ENCODE measurements at regions not wholly inside any gene's neighbourhood (a gene's known extent, or its start where the extent isn't known, plus 50 kb on each side); places are given as distances from the start of the nearest gene placed in this dataset.

DNA sequence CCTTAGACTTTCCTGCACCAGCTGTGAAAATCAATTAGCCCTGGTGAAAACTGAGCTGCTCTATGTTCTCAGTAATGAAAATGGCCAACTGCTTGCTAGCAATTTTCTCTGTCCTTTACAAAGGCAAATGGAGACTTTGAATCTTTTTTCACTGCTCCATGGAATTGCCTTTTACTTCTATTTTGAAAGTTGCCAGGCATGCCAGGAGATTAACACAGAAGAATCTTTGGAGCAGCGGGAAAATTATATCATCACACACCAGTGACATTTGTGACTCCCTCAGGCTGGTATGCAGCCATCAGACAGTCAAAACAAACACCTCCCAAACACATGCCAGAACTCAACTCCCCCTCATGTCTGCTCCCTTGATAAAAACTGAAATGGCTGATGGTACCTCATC, 872.0 kb upstream of the FLRT2 start:
- no peak overlapping the region for H3K4me3 ChIP-seq (ENCODE audit: low read length in 2 of 2)
- no peaks in the 10 kb centered on the region for H3K36me3 ChIP-seq (ENCODE audit: control insufficient read depth in 2 of 2, insufficient read depth in 2 of 2, low read length in 2 of 2)
- H3K27ac ChIP-seq (ENCODE audit: low read length): no peak overlapping the region
- H3K27me3 ChIP-seq (ENCODE audit: control insufficient read depth in 1 of 2, insufficient read depth in 2 of 2, low read length in 2 of 2): no peaks in the 10 kb centered on the region
- H3K9ac ChIP-seq (ENCODE audit: low read length in 2 of 2): no peak overlapping the region
- peaks cover 0 to 3% of the 10 kb centered on the region in 2 donors for H3K9me3 ChIP-seq (ENCODE audit: control insufficient read depth in 2 of 2, low read length in 2 of 2)
- H3K4me1 ChIP-seq (ENCODE audit: control insufficient read depth, insufficient read depth, low read length): no peaks in the 10 kb centered on the region

DNA sequence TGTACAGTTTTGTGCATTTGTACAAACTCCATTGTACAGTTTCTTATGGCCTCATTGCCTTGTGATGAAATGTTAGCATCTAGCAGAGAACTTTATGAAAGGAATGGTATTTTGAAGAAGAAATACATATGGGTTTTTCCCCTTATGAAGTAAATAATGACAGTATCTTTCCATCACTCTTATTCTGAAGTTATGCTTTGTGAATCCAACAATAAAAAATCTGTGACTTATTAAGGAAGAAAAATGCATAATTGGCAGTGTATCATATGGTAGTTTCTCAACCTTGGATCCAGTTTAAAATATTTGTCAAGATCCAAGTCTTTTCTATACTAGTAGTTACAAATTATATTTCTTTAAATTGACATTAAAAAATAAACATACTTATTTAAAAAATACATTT, 859.1 kb upstream of the FLRT2 start:
- H3K4me3 ChIP-seq (ENCODE audit: low read length in 2 of 2): no peak overlapping the region
- H3K9ac ChIP-seq (ENCODE audit: low read length in 2 of 2): no peak overlapping the region
- H3K27me3 ChIP-seq (ENCODE audit: control insufficient read depth in 1 of 2, insufficient read depth in 2 of 2, low read length in 2 of 2): no peaks in the 10 kb centered on the region
- no peaks in the 10 kb centered on the region for H3K9me3 ChIP-seq (ENCODE audit: control insufficient read depth in 2 of 2, low read length in 2 of 2)
- no peaks in the 10 kb centered on the region for H3K36me3 ChIP-seq (ENCODE audit: control insufficient read depth in 2 of 2, insufficient read depth in 2 of 2, low read length in 2 of 2)
- H3K27ac ChIP-seq (ENCODE audit: low read length): no peak overlapping the region
- no peaks in the 10 kb centered on the region for H3K4me1 ChIP-seq (ENCODE audit: control insufficient read depth, insufficient read depth, low read length)

DNA sequence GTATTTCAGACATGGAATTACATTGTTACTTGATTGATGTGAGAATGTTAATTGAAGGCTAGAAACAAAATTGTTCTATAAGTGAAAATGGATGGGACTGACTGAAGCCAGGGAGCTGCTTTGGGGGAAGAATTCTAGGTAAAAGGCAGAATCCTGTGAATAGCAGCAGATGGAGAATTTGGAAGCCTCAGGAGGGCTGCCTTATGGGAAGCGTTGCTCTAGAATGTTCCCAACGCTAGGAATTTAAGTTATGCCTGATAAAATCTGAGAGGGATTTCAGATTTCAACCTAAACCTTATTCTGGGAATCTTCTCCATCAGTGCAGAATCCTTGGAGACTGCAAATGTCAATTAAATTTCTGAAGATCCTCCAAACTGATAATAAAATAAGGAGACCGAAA, 858.2 kb upstream of the FLRT2 start:
- Histone ChIP-seq H3K27me3 (ENCODE audit: control insufficient read depth in 1 of 2, insufficient read depth in 2 of 2, low read length in 2 of 2) (no peaks in the 10 kb centered on the region), H3K36me3 (ENCODE audit: control insufficient read depth in 2 of 2, insufficient read depth in 2 of 2, low read length in 2 of 2) (no peaks in the 10 kb centered on the region), H3K4me3 (ENCODE audit: low read length in 2 of 2) (no peak overlapping the region), H3K27ac (ENCODE audit: low read length) (no peak overlapping the region), H3K9ac (ENCODE audit: low read length in 2 of 2) (no peak overlapping the region), H3K4me1 (ENCODE audit: control insufficient read depth, insufficient read depth, low read length) (no peaks in the 10 kb centered on the region), H3K9me3 (ENCODE audit: control insufficient read depth in 2 of 2, low read length in 2 of 2) (no peaks in the 10 kb centered on the region)

DNA sequence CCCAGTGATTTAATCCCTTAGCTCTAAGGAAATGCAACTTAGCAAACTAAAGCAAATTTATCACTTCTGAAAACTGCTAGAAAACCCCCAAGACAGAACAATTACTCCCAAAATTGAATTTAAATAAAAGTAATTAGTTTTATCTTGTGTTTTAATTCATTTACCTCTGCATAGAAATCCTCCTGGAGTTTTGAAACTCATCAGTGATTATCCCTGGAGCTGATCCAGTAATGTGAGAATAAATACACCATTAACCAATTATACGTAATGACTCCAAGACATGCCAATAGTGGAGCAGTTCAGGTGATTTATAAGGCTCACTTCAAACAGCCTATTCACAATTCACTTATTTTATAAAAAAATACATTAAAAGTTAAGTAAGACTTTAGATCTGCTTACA, 855.3 kb upstream of the FLRT2 start:
- no peak overlapping the region for H3K27ac ChIP-seq (ENCODE audit: low read length)
- H3K9ac ChIP-seq (ENCODE audit: low read length in 2 of 2): no peak overlapping the region
- no peaks in the 10 kb centered on the region for H3K4me1 ChIP-seq (ENCODE audit: control insufficient read depth, insufficient read depth, low read length)
- H3K36me3 ChIP-seq (ENCODE audit: control insufficient read depth in 2 of 2, insufficient read depth in 2 of 2, low read length in 2 of 2): no peaks in the 10 kb centered on the region
- no peak overlapping the region for H3K4me3 ChIP-seq (ENCODE audit: low read length in 2 of 2)
- no peaks in the 10 kb centered on the region for H3K9me3 ChIP-seq (ENCODE audit: control insufficient read depth in 2 of 2, low read length in 2 of 2)
- no peaks in the 10 kb centered on the region for H3K27me3 ChIP-seq (ENCODE audit: control insufficient read depth in 1 of 2, insufficient read depth in 2 of 2, low read length in 2 of 2)

DNA sequence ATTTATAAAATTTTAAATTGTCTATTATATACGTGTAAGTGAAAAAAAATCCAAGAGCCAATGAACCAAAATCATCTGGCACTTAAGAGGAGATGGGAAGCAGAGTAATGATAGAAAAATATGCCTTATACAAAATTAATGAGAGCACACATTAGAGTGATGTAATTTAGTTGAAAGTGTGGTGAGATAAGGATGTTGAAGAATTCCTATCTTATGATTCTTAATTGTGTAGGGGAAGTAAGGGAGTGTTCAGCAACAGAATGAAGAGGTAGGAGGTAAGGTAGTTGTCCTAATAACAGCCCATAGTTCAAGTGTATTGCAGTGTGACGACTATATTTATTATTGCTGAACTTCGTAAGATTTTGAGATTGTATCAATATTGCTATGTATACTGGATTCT, 843.4 kb upstream of the FLRT2 start:
- Histone ChIP-seq H3K36me3 (ENCODE audit: control insufficient read depth in 2 of 2, insufficient read depth in 2 of 2, low read length in 2 of 2) (no peaks in the 10 kb centered on the region), H3K27me3 (ENCODE audit: control insufficient read depth in 1 of 2, insufficient read depth in 2 of 2, low read length in 2 of 2) (no peaks in the 10 kb centered on the region), H3K4me3 (ENCODE audit: low read length in 2 of 2) (no peak overlapping the region)

DNA sequence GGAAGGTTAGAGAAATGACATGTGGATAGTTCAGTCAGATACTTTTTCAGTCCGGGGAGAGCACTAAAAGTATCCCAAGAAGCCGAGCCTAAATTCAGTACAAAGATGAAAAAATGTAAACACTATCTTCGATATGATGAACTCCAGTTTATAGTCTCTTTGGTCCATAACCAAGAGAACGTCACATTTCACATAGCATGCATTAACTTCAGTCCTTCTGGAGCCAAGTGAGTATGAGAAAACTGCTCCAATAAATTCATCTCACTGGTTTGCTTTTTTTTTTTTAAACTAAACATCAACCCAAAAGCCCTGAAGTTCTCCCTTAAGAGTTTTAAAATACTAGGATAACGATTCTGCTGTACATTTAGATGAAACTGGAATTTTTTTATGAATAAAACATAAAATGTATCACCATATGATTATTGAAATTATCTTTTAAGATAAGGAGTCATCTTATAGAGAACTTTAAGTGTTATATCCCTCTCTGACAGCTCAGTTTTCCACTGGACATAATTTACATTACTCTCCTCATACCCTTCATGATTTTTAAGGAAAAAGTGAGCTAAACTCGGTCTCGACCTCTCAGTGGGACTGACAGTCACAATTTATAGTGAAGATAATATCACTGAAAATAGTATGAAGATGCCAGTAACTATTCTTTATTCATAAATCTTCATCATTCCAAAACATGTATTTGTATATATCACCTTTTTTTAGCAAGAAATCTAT, 841.5 kb upstream of the FLRT2 start:
- H3K4me3 ChIP-seq (ENCODE audit: low read length in 2 of 2): no peak overlapping the region
- H3K27me3 ChIP-seq (ENCODE audit: control insufficient read depth in 1 of 2, insufficient read depth in 2 of 2, low read length in 2 of 2): no peaks in the 10 kb centered on the region
- no peak overlapping the region for H3K27ac ChIP-seq (ENCODE audit: low read length)
- no peaks in the 10 kb centered on the region for H3K9me3 ChIP-seq (ENCODE audit: control insufficient read depth in 2 of 2, low read length in 2 of 2)
- H3K4me1 ChIP-seq (ENCODE audit: control insufficient read depth, insufficient read depth, low read length): no peaks in the 10 kb centered on the region
- H3K9ac ChIP-seq (ENCODE audit: low read length in 2 of 2): no peak overlapping the region
- H3K36me3 ChIP-seq (ENCODE audit: control insufficient read depth in 2 of 2, insufficient read depth in 2 of 2, low read length in 2 of 2): no peaks in the 10 kb centered on the region

More for the DNA sequence above, 843.4 kb upstream of the FLRT2 start:
- Histone ChIP-seq H3K4me1 (ENCODE audit: control insufficient read depth, insufficient read depth, low read length) (no peaks in the 10 kb centered on the region), H3K27ac (ENCODE audit: low read length) (no peak overlapping the region), H3K9me3 (ENCODE audit: control insufficient read depth in 2 of 2, low read length in 2 of 2) (no peaks in the 10 kb centered on the region), H3K9ac (ENCODE audit: low read length in 2 of 2) (no peak overlapping the region)

DNA sequence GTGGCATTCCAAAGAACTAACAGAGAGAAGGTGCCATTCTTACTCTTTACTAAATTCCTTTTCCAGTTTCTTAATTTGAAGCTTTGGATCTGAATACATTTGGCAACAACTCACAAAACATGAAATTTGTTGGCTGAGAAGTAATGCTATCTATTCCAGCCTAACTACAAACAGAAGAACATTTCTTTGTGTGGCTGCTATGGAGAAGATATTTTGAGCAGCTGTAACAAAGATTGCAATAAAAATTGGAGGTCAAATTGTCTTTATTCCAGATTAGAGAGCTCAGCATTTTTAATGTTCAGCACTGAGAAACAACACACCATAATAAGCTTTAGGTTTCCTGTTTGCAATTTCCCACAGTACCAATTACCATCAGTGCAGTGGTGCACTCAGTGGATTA, 835.8 kb upstream of the FLRT2 start:
- Histone ChIP-seq H3K4me1 (ENCODE audit: control insufficient read depth, insufficient read depth, low read length) (no peaks in the 10 kb centered on the region), H3K9me3 (ENCODE audit: control insufficient read depth in 2 of 2, low read length in 2 of 2) (no peaks in the 10 kb centered on the region), H3K9ac (ENCODE audit: low read length in 2 of 2) (no peak overlapping the region), H3K4me3 (ENCODE audit: low read length in 2 of 2) (no peak overlapping the region), H3K27me3 (ENCODE audit: control insufficient read depth in 1 of 2, insufficient read depth in 2 of 2, low read length in 2 of 2) (no peaks in the 10 kb centered on the region), H3K27ac (ENCODE audit: low read length) (no peak overlapping the region), H3K36me3 (ENCODE audit: control insufficient read depth in 2 of 2, insufficient read depth in 2 of 2, low read length in 2 of 2) (no peaks in the 10 kb centered on the region)

DNA sequence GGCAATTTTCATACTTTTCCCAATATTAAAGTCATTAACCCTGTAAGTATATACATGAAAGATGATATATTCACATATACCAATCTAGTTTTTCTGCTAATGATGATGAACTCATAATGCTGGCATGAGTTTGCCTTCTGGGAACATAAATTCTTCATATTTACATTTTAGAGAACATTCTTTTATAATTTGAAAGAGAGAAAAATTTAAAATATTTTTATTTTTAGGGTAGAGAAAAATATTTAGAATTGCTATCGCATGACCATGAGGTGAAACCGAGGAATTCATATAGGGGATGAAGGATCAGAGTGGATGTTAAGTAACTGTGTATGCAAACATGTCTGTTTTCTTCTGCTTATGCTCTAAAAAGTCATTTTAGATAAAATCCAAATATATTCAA, 825.3 kb upstream of the FLRT2 start:
- Histone ChIP-seq H3K27ac (ENCODE audit: low read length) (no peak overlapping the region), H3K27me3 (ENCODE audit: control insufficient read depth in 1 of 2, insufficient read depth in 2 of 2, low read length in 2 of 2) (no peaks in the 10 kb centered on the region), H3K4me1 (ENCODE audit: control insufficient read depth, insufficient read depth, low read length) (no peaks in the 10 kb centered on the region), H3K9me3 (ENCODE audit: control insufficient read depth in 2 of 2, low read length in 2 of 2) (no peaks in the 10 kb centered on the region), H3K9ac (ENCODE audit: low read length in 2 of 2) (no peak overlapping the region), H3K36me3 (ENCODE audit: control insufficient read depth in 2 of 2, insufficient read depth in 2 of 2, low read length in 2 of 2) (no peaks in the 10 kb centered on the region), H3K4me3 (ENCODE audit: low read length in 2 of 2) (no peak overlapping the region)

DNA sequence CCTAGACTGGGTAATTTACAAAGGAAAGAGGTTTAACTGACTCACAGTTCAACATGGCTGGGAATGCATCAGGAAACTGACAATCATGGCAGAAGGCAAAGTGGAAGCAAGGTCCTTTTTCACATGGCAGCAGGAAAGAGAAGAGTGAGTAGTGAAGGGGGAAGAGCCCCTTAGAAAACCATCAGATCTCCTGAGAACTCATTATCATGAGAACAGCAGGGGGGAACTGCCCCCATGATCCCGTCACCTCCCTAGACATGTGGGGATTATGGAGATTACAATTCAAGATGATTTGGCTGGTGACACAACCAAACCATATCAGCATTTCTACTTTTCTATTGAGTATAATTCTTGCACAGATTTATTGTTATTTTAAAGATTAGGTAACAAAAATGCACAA, 822.1 kb upstream of the FLRT2 start:
- Histone ChIP-seq H3K9me3 (ENCODE audit: control insufficient read depth in 2 of 2, low read length in 2 of 2) (no peaks in the 10 kb centered on the region), H3K9ac (ENCODE audit: low read length in 2 of 2) (no peak overlapping the region), H3K27ac (ENCODE audit: low read length) (no peak overlapping the region), H3K36me3 (ENCODE audit: control insufficient read depth in 2 of 2, insufficient read depth in 2 of 2, low read length in 2 of 2) (no peaks in the 10 kb centered on the region), H3K27me3 (ENCODE audit: control insufficient read depth in 1 of 2, insufficient read depth in 2 of 2, low read length in 2 of 2) (no peaks in the 10 kb centered on the region), H3K4me1 (ENCODE audit: control insufficient read depth, insufficient read depth, low read length) (no peaks in the 10 kb centered on the region), H3K4me3 (ENCODE audit: low read length in 2 of 2) (no peak overlapping the region)

DNA sequence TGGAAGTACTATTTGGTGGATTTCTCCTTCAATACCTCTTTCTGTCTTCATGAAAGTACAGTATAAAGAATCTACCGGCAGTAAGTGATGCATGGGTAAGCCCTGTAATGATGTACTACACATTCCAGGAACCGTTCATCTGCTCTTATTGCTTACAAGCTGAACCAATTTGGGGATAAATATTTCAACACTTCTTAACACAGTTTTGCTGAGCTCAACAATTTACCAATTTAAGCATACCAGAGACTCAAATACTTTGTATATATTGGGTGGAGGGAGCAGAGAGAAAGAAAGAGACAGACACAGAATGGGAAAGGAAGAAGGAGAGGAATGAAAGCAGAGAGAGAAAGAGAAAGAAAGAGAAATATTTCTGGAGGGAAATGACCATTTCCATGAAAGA, 821.1 kb upstream of the FLRT2 start:
- H3K27ac ChIP-seq (ENCODE audit: low read length): no peak overlapping the region
- H3K9ac ChIP-seq (ENCODE audit: low read length in 2 of 2): no peak overlapping the region
- H3K9me3 ChIP-seq (ENCODE audit: control insufficient read depth in 2 of 2, low read length in 2 of 2): no peaks in the 10 kb centered on the region
- no peak overlapping the region for H3K4me3 ChIP-seq (ENCODE audit: low read length in 2 of 2)
- H3K36me3 ChIP-seq (ENCODE audit: control insufficient read depth in 2 of 2, insufficient read depth in 2 of 2, low read length in 2 of 2): no peaks in the 10 kb centered on the region
- no peaks in the 10 kb centered on the region for H3K27me3 ChIP-seq (ENCODE audit: control insufficient read depth in 1 of 2, insufficient read depth in 2 of 2, low read length in 2 of 2)
- no peaks in the 10 kb centered on the region for H3K4me1 ChIP-seq (ENCODE audit: control insufficient read depth, insufficient read depth, low read length)

DNA sequence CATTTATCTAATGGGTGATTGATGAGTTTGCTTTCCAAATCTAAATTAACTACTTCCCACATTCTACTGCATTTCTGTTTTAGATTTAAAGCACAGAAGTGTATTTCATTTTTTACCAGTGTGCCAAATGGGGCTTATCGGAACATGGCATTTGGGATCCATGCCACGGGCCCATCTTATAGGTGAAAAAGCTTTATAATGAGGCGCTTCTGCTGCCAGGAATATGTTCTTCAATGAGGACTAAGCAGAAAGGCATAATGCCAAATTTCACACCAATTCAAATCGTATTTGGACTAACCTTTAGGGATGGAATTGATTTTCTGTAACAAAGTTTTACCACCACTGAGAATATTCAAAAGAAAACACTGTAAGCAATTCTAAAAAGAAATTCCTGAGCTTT, 803.5 kb upstream of the FLRT2 start:
- H3K27me3 ChIP-seq (ENCODE audit: control insufficient read depth in 1 of 2, insufficient read depth in 2 of 2, low read length in 2 of 2): no peaks in the 10 kb centered on the region
- no peaks in the 10 kb centered on the region for H3K9me3 ChIP-seq (ENCODE audit: control insufficient read depth in 2 of 2, low read length in 2 of 2)
- H3K4me1 ChIP-seq (ENCODE audit: control insufficient read depth, insufficient read depth, low read length): no peaks in the 10 kb centered on the region
- no peaks in the 10 kb centered on the region for H3K36me3 ChIP-seq (ENCODE audit: control insufficient read depth in 2 of 2, insufficient read depth in 2 of 2, low read length in 2 of 2)
- H3K27ac ChIP-seq (ENCODE audit: low read length): no peak overlapping the region
- H3K4me3 ChIP-seq (ENCODE audit: low read length in 2 of 2): no peak overlapping the region
- no peak overlapping the region for H3K9ac ChIP-seq (ENCODE audit: low read length in 2 of 2)
